HG02973 (cell line): ENCODE measurements at regions not wholly inside any gene's neighbourhood (a gene's known extent, or its start where the extent isn't known, plus 50 kb on each side); places are given as distances from the start of the nearest gene placed in this dataset.

Experiments
- ATAC-seq: cut with Tn5 transposase; IDR thresholded peaks from one replicate; pipeline ENCODE4 v1.9.1; 2021; ENCODE audit warnings: moderate library complexity; ENCODE audit not compliant: unreplicated experiment

- no peak for ATAC-seq
Observed at GRCh38 chr4:100086766-100087431, 103.4 kb downstream of the DDIT4L start.

GRCh38 chr4:100084892-100085291 lies 105.4 kb downstream of the DDIT4L start:
- ATAC-seq = no peak

GRCh38 chr4:100083289-100083688 lies 107.0 kb downstream of the DDIT4L start:
- ATAC-seq = peak; percentile 46

GRCh38 chr4:100082852-100083251 lies 107.4 kb downstream of the DDIT4L start:
- peak; percentile 61 for ATAC-seq

- ATAC-seq = no peak
Observed at GRCh38 chr4:100081491-100081890, 108.8 kb downstream of the DDIT4L start.

- no peak for ATAC-seq
Observed at GRCh38 chr4:100079264-100079663, 111.0 kb downstream of the DDIT4L start.

GRCh38 chr4:100076753-100077152 lies 113.5 kb downstream of the DDIT4L start:
- no peak for ATAC-seq

- ATAC-seq = no peak
Observed at GRCh38 chr4:100075486-100076270, 114.6 kb downstream of the DDIT4L start.

GRCh38 chr4:100075056-100075455 lies 115.2 kb downstream of the DDIT4L start:
- ATAC-seq = no peak

- ATAC-seq = no peak
Observed at GRCh38 chr4:100071506-100071905, 118.8 kb downstream of the DDIT4L start.

- no peak for ATAC-seq
Observed at GRCh38 chr4:100070868-100071267, 119.4 kb downstream of the DDIT4L start.

GRCh38 chr4:100069207-100069606 lies 119.1 kb upstream of the H2AZ1 start:
- no peak for ATAC-seq

- no peak for ATAC-seq
Observed at GRCh38 chr4:100067255-100067654, 117.2 kb upstream of the H2AZ1 start.

GRCh38 chr4:100063355-100063754 lies 113.3 kb upstream of the H2AZ1 start:
- ATAC-seq = no peak

GRCh38 chr4:100062921-100063320 lies 112.8 kb upstream of the H2AZ1 start:
- no peak for ATAC-seq

GRCh38 chr4:100061835-100062234 lies 111.8 kb upstream of the H2AZ1 start:
- ATAC-seq = no peak

GRCh38 chr4:100060765-100061416 lies 110.8 kb upstream of the H2AZ1 start:
- peak; percentile 76 for ATAC-seq

GRCh38 chr4:100059467-100059866 lies 109.4 kb upstream of the H2AZ1 start:
- no peak for ATAC-seq

GRCh38 chr4:100056701-100057100 lies 106.6 kb upstream of the H2AZ1 start:
- ATAC-seq = no peak

GRCh38 chr4:100054071-100054470 lies 104.0 kb upstream of the H2AZ1 start:
- ATAC-seq = no peak

- ATAC-seq = no peak
Observed at GRCh38 chr4:100049872-100050271, 99.8 kb upstream of the H2AZ1 start.

GRCh38 chr4:100042711-100043110 lies 92.6 kb upstream of the H2AZ1 start:
- ATAC-seq = no peak
